T-cell (primary cell): ENCODE measurements at regions not wholly inside any gene's neighbourhood (a gene's known extent, or its start where the extent isn't known, plus 50 kb on each side); places are given as distances from the start of the nearest gene placed in this dataset.
"Not testable (repeated sequence)": the region's sequence is repeated elsewhere in the genome, so short reads cannot be mapped to it uniquely, and the experiment has no call there.

ENCODE experiments used
- ATAC-seq, 4 experiments: fragments of 200-7000 bp in 3 of 4; fragments of 150-1000 bp in 1 of 4; cut with Tn5 transposase; replicated peaks in 1 of 4; 1 replicate in 3 of 4; 2 replicates in 1 of 4; pipeline ENCODE4 v1.10.0; 2021; ENCODE audit warnings: moderate library complexity in 3 of 4, mild to moderate bottlenecking in 2 of 4, moderate number of reproducible peaks in 1 of 4
- CTCF ChIA-PET, 2 donors: fragments of 300-600 bp; sonication (Branson Sonifier 250); formaldehyde crosslinking; loops; one replicate each; lab custom pipeline; 2022; ENCODE audit warnings: antibody characterized with exemption in 2 of 2; lab: Charles Lee
- POLR2A ChIA-PET, 2 donors: fragments of 300-600 bp; sonication (Branson Sonifier 250); formaldehyde crosslinking; loops; one replicate each; lab custom pipeline; 2022; ENCODE audit warnings: antibody characterized with exemption in 2 of 2; lab: Charles Lee
- DNase-seq, 35 experiments: peaks; one replicate each; pipeline versions ENCODE4 v3.0.0 to v3.0.0-alpha.2; 2013 to 2023
- H3K27ac ChIP-seq: one replicate; pipeline ENCODE4 v1.5.1; 2013; ENCODE audit warnings: low read length
- H3K27me3 ChIP-seq, 2 experiments: replicated peaks in 1 of 2; 1 replicate in 1 of 2; 2 replicates in 1 of 2; pipeline versions ENCODE4 v1.6.1 to v1.7.0; 2013; ENCODE audit warnings: low read length in 1 of 2, mixed read lengths in 1 of 2; ENCODE audit not compliant: control insufficient read depth in 2 of 2, insufficient read depth in 2 of 2; ENCODE audit errors: extremely low read depth in 1 of 2
- H3K36me3 ChIP-seq, 2 donors: 1 replicate in 1 of 2; 2 replicates in 1 of 2; pipeline versions ENCODE4 v1.6.1 to v1.7.0; 2013; ENCODE audit warnings: low read length in 1 of 2; ENCODE audit not compliant: control insufficient read depth in 2 of 2, insufficient read depth in 1 of 2; ENCODE audit errors: extremely low read depth in 1 of 2
- H3K4me1 ChIP-seq, 2 experiments: 1 replicate in 1 of 2; 2 replicates in 1 of 2; pipeline versions ENCODE4 v1.6.1 to v1.7.0; 2013; ENCODE audit warnings: low read length in 2 of 2, mixed read lengths in 1 of 2; ENCODE audit not compliant: insufficient read depth in 2 of 2, control insufficient read depth in 1 of 2; ENCODE audit errors: extremely low read depth in 1 of 2
- H3K4me3 ChIP-seq, 2 donors: 1 replicate in 1 of 2; 2 replicates in 1 of 2; pipeline versions ENCODE4 v1.5.1 to v1.7.0; 2013; ENCODE audit warnings: mild to moderate bottlenecking in 2 of 2, low read length in 1 of 2, moderate library complexity in 1 of 2; ENCODE audit not compliant: control insufficient read depth in 1 of 2; ENCODE audit errors: extremely low read depth in 1 of 2
- H3K9me3 ChIP-seq: 2 replicates; pipeline ENCODE4 v1.7.0; 2013
- H3K27ac Mint-ChIP-seq, 2 donors: one replicate each; pipeline ENCODE4 v1.8.0; 2020 to 2021; ENCODE audit warnings: mild to moderate bottlenecking in 2 of 2, mixed read lengths in 2 of 2
- H3K27me3 Mint-ChIP-seq, 2 donors: one replicate each; pipeline ENCODE4 v1.8.0; 2021 to 2022; ENCODE audit warnings: mixed read lengths in 2 of 2
- H3K36me3 Mint-ChIP-seq: one replicate; pipeline ENCODE4 v1.8.0; 2021; ENCODE audit warnings: mixed read lengths
- H3K4me1 Mint-ChIP-seq, 3 donors: one replicate each; pipeline ENCODE4 v1.8.0; 2020 to 2022; ENCODE audit warnings: mixed read lengths in 3 of 3, mild to moderate bottlenecking in 1 of 3
- H3K4me3 Mint-ChIP-seq, 3 donors: one replicate each; pipeline ENCODE4 v1.8.0; 2020 to 2022; ENCODE audit warnings: mild to moderate bottlenecking in 3 of 3, mixed read lengths in 3 of 3, moderate library complexity in 3 of 3
- H3K9me3 Mint-ChIP-seq, 3 donors: one replicate each; pipeline ENCODE4 v1.8.0; 2020 to 2022; ENCODE audit warnings: mixed read lengths in 3 of 3
- WGBS: methylation state at CpG from one replicate; pipeline ENCODE4 v1.1.5; 2013; ENCODE audit warnings: missing lambda C conversion rate; ENCODE audit not compliant: insufficient coverage; 5-methylcytosine and 5-hydroxymethylcytosine counted together

- no peak for ATAC-seq
- Histone ChIP-seq H3K27ac (no peak overlapping the region), H3K36me3 (no peaks in the 10 kb centered on the region), H3K4me3 (no peak overlapping the region), H3K4me1 (no peaks in the 10 kb centered on the region), H3K9me3 (no peaks in the 10 kb centered on the region), H3K27me3 (peaks cover 0 to 9% of the 10 kb centered on the region in 2 experiments)
- POLR2A ChIA-PET: no interaction called here
- Mint-ChIP-seq H3K27me3 (peaks cover 0 to 1% of the 10 kb centered on the region in 2 donors), H3K9me3 (peaks cover 20 to 48% (median 29%) of the 10 kb centered on the region in 3 donors), H3K4me3 (no peak overlapping the region), H3K36me3 (peaks cover 3% of the 10 kb centered on the region), H3K27ac (no peak overlapping the region), H3K4me1 (no peaks in the 10 kb centered on the region)
- CTCF ChIA-PET: no interaction called here
- DNase-seq: no peak
- WGBS: 85% methylated on average over 19 of the region's 25 CpGs
Measured at GRCh38 chr20:29874476-29875202, 1382.8 kb upstream of the DEFB115 start.

GRCh38 chr20:29875321-29876083, 1382.0 kb upstream of the DEFB115 start:
- POLR2A ChIA-PET, H3K9me3 ChIP-seq, DNase-seq, H3K27ac Mint-ChIP-seq, H3K4me1 ChIP-seq, H3K36me3 Mint-ChIP-seq, H3K36me3 ChIP-seq, H3K27ac ChIP-seq, H3K27me3 Mint-ChIP-seq, CTCF ChIA-PET, H3K27me3 ChIP-seq, H3K4me3 ChIP-seq, H3K4me1 Mint-ChIP-seq, H3K4me3 Mint-ChIP-seq: not testable (repeated sequence)
- WGBS: 89% methylated on average over 18 of the region's 27 CpGs
- peaks cover 20 to 44% (median 27%) of the 10 kb centered on the region in 3 donors for H3K9me3 Mint-ChIP-seq
- ATAC-seq: peak in 1 of 4 experiments; percentile 25

DNA sequence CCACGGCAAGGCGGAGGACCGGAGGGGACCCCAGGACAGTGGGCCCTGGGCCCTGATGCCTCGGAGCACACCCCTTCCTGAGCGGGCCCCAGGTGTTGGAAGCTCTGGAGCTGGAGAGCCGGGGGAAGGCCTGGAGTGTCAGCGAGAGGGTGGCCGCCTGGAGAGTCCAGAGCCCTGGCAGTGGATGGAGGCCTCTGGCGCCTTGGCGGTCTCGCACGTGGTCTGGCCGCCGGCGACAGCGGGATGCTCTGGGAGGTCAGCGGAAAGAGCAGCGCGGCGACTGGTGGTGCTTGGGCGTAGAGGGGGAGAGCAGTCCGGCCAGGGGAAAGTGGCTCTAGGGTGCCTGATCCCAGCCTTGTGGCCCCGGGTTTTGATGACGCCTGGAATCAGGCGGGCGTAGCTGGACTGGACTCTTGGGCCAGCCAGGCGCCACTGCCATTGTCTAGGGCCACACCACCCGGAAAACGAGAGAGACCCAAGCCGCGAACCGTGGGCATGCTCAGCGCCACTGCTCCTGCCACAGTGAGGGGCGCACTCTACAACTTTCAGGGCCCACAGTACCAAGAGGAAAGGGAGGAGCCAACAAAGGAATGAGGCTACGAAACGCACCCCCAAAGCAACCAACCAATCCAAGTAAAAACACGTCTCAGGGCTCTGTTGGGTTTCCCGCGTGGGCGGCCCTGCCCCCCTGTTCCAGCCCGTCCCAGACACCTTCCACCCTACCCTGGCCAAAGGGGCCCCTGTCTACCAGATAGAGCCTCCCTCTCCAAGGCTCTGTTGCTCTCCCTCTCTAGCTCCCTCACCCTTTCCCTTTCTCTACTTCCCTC, 1381.2 kb upstream of the DEFB115 start:
- 86% methylated on average over 38 of the region's 41 CpGs for WGBS

DNA sequence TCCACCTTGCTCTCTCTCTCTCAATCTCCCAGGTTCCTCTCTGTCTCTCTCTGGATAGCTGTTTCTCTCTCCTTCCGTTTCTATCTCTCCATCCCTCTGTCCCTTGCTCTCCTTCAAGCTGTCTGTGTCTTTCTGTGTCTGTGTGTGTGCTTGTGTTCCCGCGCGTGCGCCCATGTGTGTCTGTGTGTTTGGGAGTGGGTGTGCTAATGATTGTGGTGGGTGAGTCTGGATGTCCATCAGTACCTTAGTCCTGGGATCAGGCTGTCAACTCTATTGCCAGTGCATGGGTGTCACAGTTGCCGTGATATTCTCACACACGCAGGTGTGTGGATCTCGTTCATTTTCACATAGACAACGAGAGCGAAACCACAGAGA, 1380.6 kb upstream of the DEFB115 start:
- peaks cover 0 to 9% of the 10 kb centered on the region in 2 experiments for H3K27me3 ChIP-seq
- Mint-ChIP-seq H3K9me3 (peaks cover 15 to 44% (median 29%) of the 10 kb centered on the region in 3 donors), H3K4me3 (no peak overlapping the region), H3K4me1 (no peaks in the 10 kb centered on the region), H3K27ac (no peak overlapping the region), H3K36me3 (peaks cover 3% of the 10 kb centered on the region), H3K27me3 (peaks cover 0 to 1% of the 10 kb centered on the region in 2 donors)
- 93% methylated on average over 9 of the region's 10 CpGs for WGBS
- no peaks in the 10 kb centered on the region for H3K9me3 ChIP-seq
- ChIA-PET POLR2A (no interaction called here), CTCF (no interaction called here)
- ATAC-seq (no peak), DNase-seq (no peak)
- no peaks in the 10 kb centered on the region for H3K4me1 ChIP-seq
- no peak overlapping the region for H3K27ac ChIP-seq
- H3K4me3 ChIP-seq: no peak overlapping the region
- no peaks in the 10 kb centered on the region for H3K36me3 ChIP-seq

More for the DNA sequence above, 1381.2 kb upstream of the DEFB115 start:
- ATAC-seq: peak in 1 of 4 experiments; percentile 17
- H3K27ac Mint-ChIP-seq, H3K36me3 Mint-ChIP-seq, POLR2A ChIA-PET, H3K4me3 ChIP-seq, H3K27me3 Mint-ChIP-seq, H3K4me1 Mint-ChIP-seq, H3K4me1 ChIP-seq, DNase-seq, H3K36me3 ChIP-seq, H3K9me3 ChIP-seq, CTCF ChIA-PET, H3K27me3 ChIP-seq, H3K27ac ChIP-seq, H3K4me3 Mint-ChIP-seq: not testable (repeated sequence)
- H3K9me3 Mint-ChIP-seq: peaks cover 19 to 44% (median 29%) of the 10 kb centered on the region in 3 donors

DNA sequence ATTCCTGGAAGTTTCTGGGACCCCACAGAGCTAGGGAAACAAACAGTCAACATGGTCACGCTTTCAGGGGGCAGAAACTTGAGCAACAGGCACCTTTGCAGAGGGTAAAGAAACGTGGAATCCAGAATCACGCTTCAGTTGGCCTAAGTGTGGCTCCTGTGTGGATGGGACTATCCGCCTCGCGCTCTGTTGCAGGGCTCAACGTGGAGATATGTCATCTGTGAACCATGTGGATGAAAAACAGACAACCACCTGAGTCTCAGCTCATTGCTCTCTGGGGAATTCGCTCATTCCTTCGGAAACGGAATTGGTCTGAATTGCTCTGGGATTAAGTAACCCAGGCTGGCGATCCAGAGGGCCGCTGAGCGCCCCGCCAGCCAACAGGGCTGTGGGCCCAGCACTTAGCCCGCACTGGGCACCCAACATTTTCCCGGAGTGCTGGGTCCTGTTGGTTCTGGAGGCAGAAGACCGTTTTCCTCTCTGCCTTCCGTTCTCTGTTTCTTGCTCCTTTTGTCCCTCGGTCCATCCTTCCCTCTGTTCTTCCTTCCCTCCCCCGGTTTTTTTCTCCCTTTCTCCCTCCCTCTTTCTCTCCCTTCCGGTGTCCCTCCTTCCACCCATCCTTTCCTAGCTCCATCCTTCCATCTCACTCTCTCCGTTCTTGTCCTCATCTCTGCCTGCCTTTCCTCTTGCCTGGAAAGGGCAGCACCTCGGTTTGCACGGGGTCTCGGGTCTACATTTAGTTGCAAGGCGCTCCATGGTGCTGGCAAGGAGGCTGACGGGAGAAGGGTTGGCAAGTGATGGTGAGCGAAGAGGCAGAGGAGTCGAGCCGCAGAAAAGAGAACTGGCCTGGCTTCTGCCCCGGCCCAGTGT, 1379.8 kb upstream of the DEFB115 start:
- peak overlapping the region in 2 of 3 donors; percentile 3 to 41 for H3K4me3 Mint-ChIP-seq
- H3K4me1 Mint-ChIP-seq, H3K27me3 ChIP-seq, H3K36me3 ChIP-seq, H3K9me3 ChIP-seq, POLR2A ChIA-PET, CTCF ChIA-PET, H3K27ac Mint-ChIP-seq, DNase-seq, H3K4me3 ChIP-seq, H3K27me3 Mint-ChIP-seq, H3K4me1 ChIP-seq, H3K27ac ChIP-seq, H3K36me3 Mint-ChIP-seq: not testable (repeated sequence)
- ATAC-seq: peak in 1 of 4 experiments; percentile 4
- peaks cover 20 to 47% (median 31%) of the 10 kb centered on the region in 3 donors for H3K9me3 Mint-ChIP-seq
- 65% methylated on average over 31 of the region's 31 CpGs for WGBS
